WTC11 (cell line): ENCODE measurements at regions not wholly inside any gene's neighbourhood (a gene's known extent, or its start where the extent isn't known, plus 50 kb on each side); places are given as distances from the start of the nearest gene placed in this dataset.

Source experiments
- ATAC-seq: fragments of 200-7000 bp; cut with Tn5 transposase; 2 replicates; pipeline ENCODE4 v1.10.0; 2021; ENCODE audit warnings: mild to moderate bottlenecking, moderate library complexity
- CTCF ChIA-PET: fragments of 300-600 bp; sonication (Branson Sonifier 250); formaldehyde crosslinking; loops from one replicate; lab custom pipeline; 2021; ENCODE audit warnings: antibody characterized with exemption; lab: Charles Lee
- POLR2A ChIA-PET: fragments of 350-600 bp; sonication (Branson Sonifier 250); formaldehyde crosslinking; loops from one replicate; lab custom pipeline; 2021; ENCODE audit warnings: antibody characterized with exemption; lab: Charles Lee
- DNase-seq: peaks from one replicate; pipeline ENCODE4 v3.0.0; 2021; ENCODE audit warnings: low spot score
- H3K27ac Mint-ChIP-seq: 2 replicates; pipeline ENCODE4 v1.8.0; 2021; ENCODE audit warnings: mixed read lengths
- H3K27me3 Mint-ChIP-seq: 2 replicates; pipeline ENCODE4 v1.8.0; 2021; ENCODE audit warnings: low read depth, mild to moderate bottlenecking, moderate library complexity, mixed read lengths
- H3K36me3 Mint-ChIP-seq: 2 replicates; pipeline ENCODE4 v1.8.0; 2021; ENCODE audit warnings: mixed read lengths
- H3K4me1 Mint-ChIP-seq: 2 replicates; pipeline ENCODE4 v1.8.0; 2022; ENCODE audit warnings: mixed read lengths
- H3K4me3 Mint-ChIP-seq: 2 replicates; pipeline ENCODE4 v1.8.0; 2021; ENCODE audit warnings: mild to moderate bottlenecking, moderate library complexity, mixed read lengths
- H3K9me3 Mint-ChIP-seq: 2 replicates; pipeline ENCODE4 v1.8.0; 2021; ENCODE audit warnings: mixed read lengths
- ARID4B ChIP-seq: sonication (generic); formaldehyde crosslinking; IDR thresholded peaks from 2 replicates; pipeline ENCODE4 v1.8.0; 2023; ENCODE audit warnings: missing genetic modification reagents, mild to moderate bottlenecking, borderline replicate concordance
- CBFB ChIP-seq: sonication (generic); formaldehyde crosslinking; IDR thresholded peaks from 2 replicates; pipeline ENCODE4 v1.8.1; 2022; ENCODE audit warnings: mild to moderate bottlenecking, low read depth, missing genetic modification reagents
- CDX4 ChIP-seq: fragments of 250-450 bp; sonication (Bioruptor Pico); IDR thresholded peaks from 2 replicates; pipeline ENCODE4 v1.9.0; 2021; ENCODE audit warnings: moderate library complexity, mild to moderate bottlenecking, inconsistent platforms, borderline replicate concordance
- E2F1 ChIP-seq: sonication (generic); formaldehyde crosslinking; IDR thresholded peaks from 2 replicates; pipeline ENCODE4 v1.8.0; 2022; ENCODE audit warnings: mild to moderate bottlenecking, missing genetic modification reagents
- FOXJ3 ChIP-seq: sonication (generic); formaldehyde crosslinking; IDR thresholded peaks from 2 replicates; pipeline ENCODE4 v1.9.0; 2021; ENCODE audit warnings: missing genetic modification reagents, mild to moderate bottlenecking, borderline replicate concordance
- GABPB1 ChIP-seq: sonication (generic); formaldehyde crosslinking; IDR thresholded peaks from 2 replicates; pipeline ENCODE4 v1.8.1; 2023; ENCODE audit warnings: mild to moderate bottlenecking, missing genetic modification reagents
- HMGA2 ChIP-seq: fragments of 250-450 bp; sonication (Bioruptor Pico); IDR thresholded peaks from 2 replicates; pipeline ENCODE4 v1.4.0; 2021; ENCODE audit warnings: mild to moderate bottlenecking, moderate library complexity
- IRF2 ChIP-seq: sonication (generic); formaldehyde crosslinking; IDR thresholded peaks from 2 replicates; pipeline ENCODE4 v1.8.0; 2022; ENCODE audit warnings: low read depth, missing genetic modification reagents, borderline replicate concordance
- NR2C2 ChIP-seq: sonication (generic); formaldehyde crosslinking; IDR thresholded peaks from 2 replicates; pipeline ENCODE4 v1.8.0; 2022; ENCODE audit warnings: mild to moderate bottlenecking, missing genetic modification reagents
- NR3C1 ChIP-seq: sonication (generic); formaldehyde crosslinking; conservative IDR thresholded peaks from 2 replicates; pipeline ENCODE4 v1.8.1; 2023; ENCODE audit warnings: low read depth, mild to moderate bottlenecking, missing genetic modification reagents
- OVOL2 ChIP-seq: fragments of 250-450 bp; sonication (Bioruptor Pico); IDR thresholded peaks from 2 replicates; pipeline ENCODE4 v1.9.0; 2021; ENCODE audit warnings: mild to moderate bottlenecking, borderline replicate concordance
- RELA ChIP-seq: sonication (generic); formaldehyde crosslinking; IDR thresholded peaks from 2 replicates; pipeline ENCODE4 v1.8.1; 2022; ENCODE audit warnings: missing genetic modification reagents, mild to moderate bottlenecking, borderline replicate concordance
- SOX15 ChIP-seq: fragments of 250-450 bp; sonication (Bioruptor Pico); IDR thresholded peaks from 2 replicates; pipeline ENCODE4 v1.9.0; 2021; ENCODE audit warnings: mild to moderate bottlenecking
- SP1 ChIP-seq: sonication (generic); formaldehyde crosslinking; conservative IDR thresholded peaks from 2 replicates; pipeline ENCODE4 v1.8.1; 2022; ENCODE audit warnings: missing genetic modification reagents
- TP53 ChIP-seq: sonication (generic); formaldehyde crosslinking; IDR thresholded peaks from 2 replicates; pipeline ENCODE4 v1.8.1; 2023; ENCODE audit warnings: mild to moderate bottlenecking, missing genetic modification reagents
- USF2 ChIP-seq: sonication (generic); formaldehyde crosslinking; IDR thresholded peaks from 2 replicates; pipeline ENCODE4 v1.8.1; 2023; ENCODE audit warnings: mild to moderate bottlenecking, missing genetic modification reagents, moderate library complexity
- ZBTB21 ChIP-seq: sonication (generic); formaldehyde crosslinking; IDR thresholded peaks from 2 replicates; pipeline ENCODE4 v1.8.1; 2023; ENCODE audit warnings: mild to moderate bottlenecking, missing genetic modification reagents, borderline replicate concordance
- ZNF219 ChIP-seq: sonication (generic); formaldehyde crosslinking; IDR thresholded peaks from 2 replicates; pipeline ENCODE4 v1.8.0; 2023; ENCODE audit warnings: missing genetic modification reagents, mild to moderate bottlenecking, borderline replicate concordance
- ZNF317 ChIP-seq: sonication (generic); formaldehyde crosslinking; IDR thresholded peaks from 2 replicates; pipeline ENCODE4 v1.8.1; 2023; ENCODE audit warnings: low read depth, mild to moderate bottlenecking, moderate library complexity, missing genetic modification reagents, borderline replicate concordance
- ZNF671 ChIP-seq: fragments of 250-450 bp; sonication (Bioruptor Pico); IDR thresholded peaks from 2 replicates; pipeline ENCODE4 v1.8.0; 2021; ENCODE audit warnings: mild to moderate bottlenecking
- TF ChIP-seq, protein P1 (sequence below): sonication (generic); formaldehyde crosslinking; IDR thresholded peaks from 2 replicates; pipeline ENCODE4 v1.8.1; 2022; ENCODE audit warnings: mild to moderate bottlenecking, moderate library complexity, missing genetic modification reagents
- TF ChIP-seq, protein P2 (sequence below): sonication (generic); formaldehyde crosslinking; IDR thresholded peaks from 2 replicates; pipeline ENCODE4 v1.8.0; 2023; ENCODE audit warnings: missing genetic modification reagents
- TF ChIP-seq, protein P3 (sequence below): sonication (generic); formaldehyde crosslinking; IDR thresholded peaks from 2 replicates; pipeline ENCODE4 v1.8.1; 2023; ENCODE audit warnings: mild to moderate bottlenecking, missing genetic modification reagents, moderate library complexity
- TF ChIP-seq, protein P4 (sequence below): sonication (generic); formaldehyde crosslinking; conservative IDR thresholded peaks from 2 replicates; pipeline ENCODE4 v1.8.1; 2022; ENCODE audit warnings: mild to moderate bottlenecking, missing genetic modification reagents
- TF ChIP-seq, protein P5 (sequence below): fragments of 250-450 bp; sonication (Bioruptor Pico); IDR thresholded peaks from 2 replicates; pipeline ENCODE4 v1.8.0; 2021; ENCODE audit warnings: mild to moderate bottlenecking

DNA sequence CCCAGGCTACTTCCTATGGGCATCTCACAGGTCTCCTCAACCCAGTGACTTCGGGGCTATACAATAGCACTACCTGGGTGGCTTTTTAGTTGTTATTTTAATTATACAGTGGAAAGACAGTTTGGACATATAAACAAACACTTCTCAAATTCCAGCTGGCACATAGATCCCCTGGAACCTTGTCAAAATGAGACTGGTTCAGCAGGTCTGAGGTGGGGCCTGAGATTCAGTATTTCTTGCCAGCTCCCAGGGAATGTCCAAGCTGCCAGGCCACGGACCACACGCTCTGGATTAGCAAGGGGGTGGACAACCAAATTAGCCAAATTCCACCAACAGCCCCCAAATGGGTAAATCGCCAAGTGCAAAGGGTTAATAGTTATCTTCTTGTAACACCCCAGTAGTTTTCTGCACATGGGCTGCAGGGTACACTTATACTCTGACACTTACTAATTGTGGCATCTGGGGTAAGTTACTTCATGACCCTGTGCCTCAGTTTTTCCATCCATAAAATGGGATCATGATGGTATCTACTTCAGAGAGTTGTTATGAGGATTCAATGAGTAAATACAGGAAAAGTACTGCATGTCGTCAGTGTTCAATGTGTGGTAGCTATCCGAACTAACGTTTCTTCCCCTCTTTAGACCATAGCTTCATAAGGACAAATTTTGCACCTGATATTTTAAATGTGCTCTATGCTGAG is 789.4 kb upstream of the TBX3 start:
- CTCF ChIA-PET: no interaction called here
- Mint-ChIP-seq H3K4me3 (no peak overlapping the region), H3K27me3 (no peaks in the 10 kb centered on the region; the same call in 1 of the 2 replicates), H3K4me1 (peaks cover 14% of the 10 kb centered on the region), H3K27ac (no peak overlapping the region), H3K36me3 (no peaks in the 10 kb centered on the region), H3K9me3 (peaks cover 17% of the 10 kb centered on the region)
- ATAC-seq: no peak
- POLR2A ChIA-PET: no interaction called here
- TF ChIP-seq ZNF219 (CRISPR knock-in tag) (no peak), FOXJ3 (CRISPR knock-in tag) (no peak), RELA (CRISPR knock-in tag) (no peak), TP53 (CRISPR knock-in tag) (no peak), SOX15 (no peak), E2F1 (CRISPR knock-in tag) (no peak), ZNF671 (CRISPR knock-in tag) (no peak), ZNF317 (CRISPR knock-in tag) (no peak), HMGA2 (CRISPR knock-in tag) (no peak), OVOL2 (CRISPR knock-in tag) (no peak), SP1 (no peak), GABPB1 (no peak), CBFB (CRISPR knock-in tag) (no peak), ZBTB21 (CRISPR knock-in tag) (no peak)
- TF ChIP-seq, protein P1, sequence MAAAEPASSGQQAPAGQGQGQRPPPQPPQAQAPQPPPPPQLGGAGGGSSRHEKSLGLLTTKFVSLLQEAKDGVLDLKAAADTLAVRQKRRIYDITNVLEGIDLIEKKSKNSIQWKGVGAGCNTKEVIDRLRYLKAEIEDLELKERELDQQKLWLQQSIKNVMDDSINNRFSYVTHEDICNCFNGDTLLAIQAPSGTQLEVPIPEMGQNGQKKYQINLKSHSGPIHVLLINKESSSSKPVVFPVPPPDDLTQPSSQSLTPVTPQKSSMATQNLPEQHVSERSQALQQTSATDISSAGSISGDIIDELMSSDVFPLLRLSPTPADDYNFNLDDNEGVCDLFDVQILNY (CRISPR knock-in tag): no peak
- TF ChIP-seq, protein P2, sequence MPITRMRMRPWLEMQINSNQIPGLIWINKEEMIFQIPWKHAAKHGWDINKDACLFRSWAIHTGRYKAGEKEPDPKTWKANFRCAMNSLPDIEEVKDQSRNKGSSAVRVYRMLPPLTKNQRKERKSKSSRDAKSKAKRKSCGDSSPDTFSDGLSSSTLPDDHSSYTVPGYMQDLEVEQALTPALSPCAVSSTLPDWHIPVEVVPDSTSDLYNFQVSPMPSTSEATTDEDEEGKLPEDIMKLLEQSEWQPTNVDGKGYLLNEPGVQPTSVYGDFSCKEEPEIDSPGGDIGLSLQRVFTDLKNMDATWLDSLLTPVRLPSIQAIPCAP (CRISPR knock-in tag): no peak
- TF ChIP-seq, protein P3, sequence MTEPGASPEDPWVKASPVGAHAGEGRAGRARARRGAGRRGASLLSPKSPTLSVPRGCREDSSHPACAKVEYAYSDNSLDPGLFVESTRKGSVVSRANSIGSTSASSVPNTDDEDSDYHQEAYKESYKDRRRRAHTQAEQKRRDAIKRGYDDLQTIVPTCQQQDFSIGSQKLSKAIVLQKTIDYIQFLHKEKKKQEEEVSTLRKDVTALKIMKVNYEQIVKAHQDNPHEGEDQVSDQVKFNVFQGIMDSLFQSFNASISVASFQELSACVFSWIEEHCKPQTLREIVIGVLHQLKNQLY (CRISPR knock-in tag): no peak
- no peak for DNase-seq

GRCh38 chr12:115472852-115473251 is 788.9 kb upstream of the TBX3 start:
- peaks cover 17% of the 10 kb centered on the region for H3K4me1 Mint-ChIP-seq
- DNase-seq (no peak), ATAC-seq (no peak)
- no peak overlapping the region for H3K27ac Mint-ChIP-seq
- ChIA-PET POLR2A (no interaction called here), CTCF (interaction anchor here (0.7 kb wide), 1 partner anchor 288 kb away, joined by 3 read pairs; no protein-coding TSS in a partner anchor)
- no peak overlapping the region for H3K4me3 Mint-ChIP-seq
- H3K27me3 Mint-ChIP-seq: no peaks in the 10 kb centered on the region; the same call in 1 of the 2 replicates
- no peaks in the 10 kb centered on the region for H3K36me3 Mint-ChIP-seq
- H3K9me3 Mint-ChIP-seq: peaks cover 17% of the 10 kb centered on the region
- TF ChIP-seq, protein P4, sequence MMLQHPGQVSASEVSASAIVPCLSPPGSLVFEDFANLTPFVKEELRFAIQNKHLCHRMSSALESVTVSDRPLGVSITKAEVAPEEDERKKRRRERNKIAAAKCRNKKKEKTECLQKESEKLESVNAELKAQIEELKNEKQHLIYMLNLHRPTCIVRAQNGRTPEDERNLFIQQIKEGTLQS (CRISPR knock-in tag): no peak
- no peak for TF ChIP-seq RELA (CRISPR knock-in tag)
- TF ChIP-seq NR2C2 (CRISPR knock-in tag): no peak
- TF ChIP-seq ARID4B (CRISPR knock-in tag): no peak
- TF ChIP-seq USF2: no peak
- no peak for TF ChIP-seq IRF2 (CRISPR knock-in tag)
- no peak for TF ChIP-seq CDX4 (CRISPR knock-in tag)
- TF ChIP-seq, protein P5, sequence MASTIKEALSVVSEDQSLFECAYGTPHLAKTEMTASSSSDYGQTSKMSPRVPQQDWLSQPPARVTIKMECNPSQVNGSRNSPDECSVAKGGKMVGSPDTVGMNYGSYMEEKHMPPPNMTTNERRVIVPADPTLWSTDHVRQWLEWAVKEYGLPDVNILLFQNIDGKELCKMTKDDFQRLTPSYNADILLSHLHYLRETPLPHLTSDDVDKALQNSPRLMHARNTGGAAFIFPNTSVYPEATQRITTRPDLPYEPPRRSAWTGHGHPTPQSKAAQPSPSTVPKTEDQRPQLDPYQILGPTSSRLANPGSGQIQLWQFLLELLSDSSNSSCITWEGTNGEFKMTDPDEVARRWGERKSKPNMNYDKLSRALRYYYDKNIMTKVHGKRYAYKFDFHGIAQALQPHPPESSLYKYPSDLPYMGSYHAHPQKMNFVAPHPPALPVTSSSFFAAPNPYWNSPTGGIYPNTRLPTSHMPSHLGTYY (CRISPR knock-in tag): no peak
- TF ChIP-seq NR3C1 (CRISPR knock-in tag): no peak
